Right ventricle myocardium superior (tissue), 1 donor: ENCODE measurements at regions not wholly inside any gene's neighbourhood (a gene's known extent, or its start where the extent isn't known, plus 50 kb on each side); places are given as distances from the start of the nearest gene placed in this dataset.
"Not testable (repeated sequence)": the region's sequence is repeated elsewhere in the genome, so short reads cannot be mapped to it uniquely, and the experiment has no call there.

Source experiments
- ATAC-seq: fragments of 200-7000 bp; cut with Tn5 transposase; one replicate; pipeline ENCODE4 v1.9.1; 2020; ENCODE audit warnings: mild to moderate bottlenecking; ENCODE audit not compliant: poor library complexity
- DNase-seq: peaks from one replicate; pipeline ENCODE4 v3.0.0-alpha.2; 2020
- intact Hi-C: fragments of 100-400 bp; cut with DNase I; formaldehyde crosslinking; loops from one replicate; pipeline ENCODE4 v1.11.2; 2022
- donor health status: DM: no; HTN: yes; CAD: no; lungs with severe emphysema.

DNA sequence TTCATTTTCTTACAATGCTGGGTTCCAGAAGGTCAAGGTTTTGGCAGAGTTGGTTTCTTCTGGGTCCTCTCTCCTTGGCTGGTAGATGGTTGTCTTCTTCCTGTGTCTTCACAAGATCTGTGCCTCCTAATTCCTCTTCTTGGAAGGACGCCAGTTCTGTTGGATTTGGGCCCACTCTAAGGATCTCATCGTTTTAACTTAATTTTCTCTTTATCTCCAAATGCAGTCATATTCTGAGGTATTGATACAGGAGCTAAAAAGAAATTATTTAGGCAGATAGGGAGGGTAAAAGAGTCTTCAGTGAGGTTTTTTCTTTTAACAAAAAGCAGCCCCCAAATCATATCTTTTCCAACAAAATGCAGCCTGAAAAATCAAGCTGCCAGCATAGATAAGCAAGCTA lies 998.4 kb downstream of the SOCS6 start:
- ATAC-seq (no peak), DNase-seq (no peak)
- intact Hi-C loops, result no loop called here

DNA sequence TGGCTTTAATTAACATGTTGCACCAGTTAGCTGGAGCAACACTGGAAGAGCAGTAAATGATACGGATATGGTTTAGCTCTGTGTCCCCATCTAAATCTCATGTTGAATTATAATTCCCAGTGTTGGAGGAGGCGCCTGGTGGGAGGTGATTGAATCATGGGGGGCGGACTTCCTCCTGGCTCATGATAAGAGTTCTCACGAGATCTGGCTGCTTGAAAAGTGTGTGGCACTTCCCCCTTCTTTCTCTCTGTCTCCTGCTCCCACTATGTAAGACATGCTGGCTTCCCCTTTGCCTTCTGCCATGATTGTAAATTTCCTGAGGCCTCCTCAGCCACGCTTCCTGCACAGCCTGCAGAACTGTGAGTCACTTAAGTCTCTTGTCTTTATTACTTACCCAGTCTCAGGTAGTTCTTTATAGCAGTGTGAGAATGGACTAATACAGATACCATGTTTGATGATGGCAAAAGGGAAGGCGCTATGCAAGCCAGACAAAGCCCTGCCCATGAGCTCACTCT lies 963.6 kb downstream of the SOCS6 start:
- DNase-seq, result no peak
- no peak for ATAC-seq
- intact Hi-C loops, result no loop called here

DNA sequence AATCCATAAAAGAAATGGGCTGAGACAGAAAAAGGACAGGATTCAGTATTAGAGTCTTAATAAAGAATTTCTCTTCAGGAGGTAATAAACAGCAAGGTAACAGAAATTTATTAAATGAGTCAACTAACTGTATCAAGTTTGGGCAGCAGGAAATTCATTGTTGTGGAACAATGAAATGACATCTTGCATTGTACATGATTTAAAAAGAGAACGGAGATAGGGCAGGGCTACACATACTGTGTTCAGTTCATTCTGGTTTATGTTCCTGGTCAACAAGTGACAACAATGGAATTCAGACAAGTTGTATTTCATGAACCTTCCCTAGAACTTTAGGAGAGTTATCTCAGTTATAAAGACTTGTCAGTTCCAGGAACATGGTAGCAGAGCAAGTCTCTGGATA lies 961.3 kb downstream of the SOCS6 start:
- ATAC-seq, result no peak
- intact Hi-C loops, result no loop called here

DNA sequence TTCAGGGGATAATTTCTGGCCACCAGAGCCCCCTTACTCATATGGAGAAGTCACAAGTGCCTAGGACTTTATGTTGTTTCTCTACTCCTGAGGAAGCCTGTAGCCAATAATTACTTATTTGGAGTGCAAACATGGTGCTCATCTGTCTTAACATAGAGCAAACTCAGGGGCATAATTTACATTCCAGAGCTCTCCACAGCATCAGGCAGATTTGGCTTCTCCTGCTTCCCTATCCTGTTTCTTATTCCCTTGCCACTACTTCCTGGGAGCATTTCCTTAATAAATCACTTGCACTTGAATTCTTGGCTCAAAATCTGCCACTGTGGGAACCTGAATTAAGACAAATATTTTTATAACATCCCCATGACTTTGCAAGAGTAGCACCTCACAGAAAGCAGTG lies 960.9 kb downstream of the SOCS6 start:
- no peak for DNase-seq
- no peak for ATAC-seq
- intact Hi-C loops, result no loop called here

More for the DNA sequence above, 961.3 kb downstream of the SOCS6 start:
- no peak for DNase-seq

DNA sequence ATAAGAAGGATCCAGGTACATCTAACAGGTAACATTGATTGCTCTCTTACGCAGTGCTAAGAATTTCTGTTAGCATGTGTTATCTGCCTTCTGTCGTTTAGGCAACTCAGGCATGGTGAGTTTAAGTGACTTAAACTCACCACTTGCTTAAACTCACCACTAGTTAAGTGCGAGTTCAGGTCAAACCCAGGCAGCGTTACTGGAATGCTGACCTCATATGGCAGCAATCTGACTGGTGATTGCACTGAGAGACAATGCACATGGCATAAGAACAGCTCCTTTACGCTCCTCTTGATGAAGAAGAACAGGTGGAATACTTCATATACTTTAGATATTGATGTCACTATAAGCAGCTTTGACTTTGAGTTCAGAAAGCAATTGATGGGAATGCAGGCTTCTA lies 954.1 kb downstream of the SOCS6 start:
- ATAC-seq, result no peak
- intact Hi-C loops, result no loop called here
- no peak for DNase-seq

DNA sequence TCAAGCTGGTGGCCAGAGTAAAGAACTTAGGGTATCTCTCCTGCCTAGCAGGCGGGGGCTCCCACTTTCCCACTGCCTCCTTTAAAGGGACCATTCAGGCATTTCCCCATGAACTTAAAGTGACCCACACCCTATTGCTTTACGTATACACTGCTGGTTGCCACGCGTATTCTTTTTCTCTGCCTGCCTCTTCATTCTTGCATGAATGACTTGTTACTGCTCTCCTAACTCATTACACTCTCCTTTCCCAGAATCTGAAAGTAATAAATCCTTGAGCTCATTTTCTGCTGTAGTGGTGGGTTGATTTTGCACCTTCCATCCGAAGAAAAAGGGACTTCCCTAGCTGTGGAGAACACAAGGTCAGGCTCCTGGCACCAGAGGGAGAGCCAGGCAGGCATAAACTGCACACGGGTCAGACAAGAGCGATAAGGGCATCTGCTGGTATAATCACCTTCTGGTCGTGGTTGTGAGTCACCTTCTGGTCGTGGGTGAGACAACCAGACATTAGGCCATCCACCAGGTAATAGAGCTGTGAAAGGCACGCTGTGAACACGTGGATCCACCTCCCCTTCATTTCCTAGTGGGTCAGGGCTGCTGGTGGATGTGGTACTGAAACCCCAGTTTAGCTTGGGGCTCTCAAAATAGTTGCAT lies 950.3 kb downstream of the SOCS6 start:
- ATAC-seq, result no peak
- DNase-seq, result no peak
- intact Hi-C loops, result no loop called here

DNA sequence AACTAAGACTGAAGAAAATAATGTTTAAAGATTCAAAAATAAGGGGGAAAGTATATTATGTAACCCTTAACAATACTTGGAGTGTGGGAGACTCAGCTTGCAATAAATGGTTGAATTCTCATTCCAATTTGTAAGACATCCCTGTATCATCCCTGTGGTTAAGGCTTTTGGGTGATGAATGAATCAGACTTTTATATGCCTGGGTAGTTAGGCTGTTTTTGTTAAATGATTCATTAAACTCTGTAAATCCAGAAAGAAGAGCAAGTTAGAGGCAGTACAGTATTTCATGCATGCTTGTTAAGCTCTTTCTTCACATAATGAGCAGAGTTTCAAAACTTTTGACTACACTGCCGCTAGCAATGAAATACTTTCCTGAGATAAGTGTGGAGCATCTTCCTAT lies 948.8 kb downstream of the SOCS6 start:
- no peak for DNase-seq
- intact Hi-C loops, result no loop called here
- no peak for ATAC-seq

DNA sequence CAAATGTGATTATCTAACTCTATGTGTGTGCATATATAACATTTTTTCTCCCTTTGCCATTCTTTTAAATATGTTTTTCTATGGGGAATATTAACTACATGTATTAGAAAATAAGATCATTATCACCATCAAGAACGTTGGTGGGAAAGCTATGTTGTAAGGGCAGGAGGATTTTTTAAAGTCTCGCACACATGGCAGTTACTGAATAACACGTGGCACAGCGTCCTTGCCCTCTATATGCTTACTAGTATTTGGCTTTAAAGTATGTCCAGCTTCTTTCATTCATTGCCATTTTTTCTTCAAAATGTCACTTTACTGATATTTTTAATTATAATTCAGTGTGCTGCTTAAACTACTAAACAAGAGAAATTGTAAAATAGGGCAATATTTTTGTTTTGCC lies 944.3 kb downstream of the SOCS6 start:
- ATAC-seq (no peak), DNase-seq (no peak)
- intact Hi-C loops, result no loop called here

DNA sequence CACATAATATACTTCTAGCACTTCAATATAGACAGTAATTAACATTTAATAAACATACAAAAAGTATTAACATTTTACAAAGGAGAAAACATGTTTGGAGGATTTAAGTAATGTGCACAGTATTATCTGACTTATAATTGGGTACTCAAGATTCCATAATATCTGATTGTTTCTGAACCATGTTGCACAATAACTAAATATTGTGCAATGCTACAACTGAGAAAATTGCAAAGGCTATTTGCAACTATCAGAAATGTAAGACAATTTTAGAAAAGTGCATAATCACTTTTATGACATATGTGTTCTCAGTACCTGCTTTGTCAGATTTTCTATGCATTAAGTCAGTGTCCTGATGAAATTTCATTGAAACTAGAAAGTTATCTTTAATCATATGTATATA lies 934.6 kb downstream of the SOCS6 start:
- DNase-seq (no peak), ATAC-seq (no peak)
- intact Hi-C loops, result no loop called here

DNA sequence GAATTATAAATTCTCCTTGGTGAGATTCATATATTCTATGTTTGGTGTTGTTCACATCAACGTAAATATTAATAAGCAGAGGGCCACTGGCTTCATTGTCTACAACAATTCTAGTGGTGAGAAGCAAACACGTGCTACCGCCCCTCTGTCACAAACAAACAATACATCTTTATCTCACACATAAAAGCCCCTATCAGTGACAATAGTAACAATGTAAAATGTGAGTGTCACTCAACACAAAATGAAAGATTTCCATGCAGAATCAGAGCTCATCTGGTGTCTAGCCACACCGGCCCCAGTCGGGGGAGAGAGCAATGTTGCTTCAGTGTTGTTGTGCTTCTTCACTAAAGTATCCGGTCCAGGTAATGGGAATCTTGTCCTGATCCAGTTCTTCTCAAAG lies 932.6 kb downstream of the SOCS6 start:
- intact Hi-C loops, result no loop called here
- DNase-seq, result no peak
- ATAC-seq, result no peak

DNA sequence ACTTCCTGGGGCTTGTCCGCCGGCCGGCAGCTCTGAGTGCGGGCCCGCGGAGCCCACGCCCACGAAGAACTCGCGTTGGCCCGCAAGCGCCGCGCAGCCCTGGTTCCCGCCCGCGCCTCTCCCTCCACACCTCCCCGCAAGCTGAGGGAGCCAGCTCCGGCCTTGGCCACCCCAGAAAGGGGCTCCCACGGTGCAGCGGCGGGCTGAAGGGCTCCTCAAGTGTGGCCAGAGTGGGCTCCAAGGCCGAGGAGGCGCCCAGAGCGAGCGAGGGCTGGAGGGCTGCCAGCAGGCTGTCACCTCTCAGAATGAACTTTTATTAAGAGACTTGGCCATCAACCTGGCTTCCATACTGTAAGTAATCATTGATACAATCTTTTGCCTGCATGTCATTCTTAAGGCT lies 923.9 kb downstream of the SOCS6 start:
- intact Hi-C loops, DNase-seq, ATAC-seq: not testable (repeated sequence)

DNA sequence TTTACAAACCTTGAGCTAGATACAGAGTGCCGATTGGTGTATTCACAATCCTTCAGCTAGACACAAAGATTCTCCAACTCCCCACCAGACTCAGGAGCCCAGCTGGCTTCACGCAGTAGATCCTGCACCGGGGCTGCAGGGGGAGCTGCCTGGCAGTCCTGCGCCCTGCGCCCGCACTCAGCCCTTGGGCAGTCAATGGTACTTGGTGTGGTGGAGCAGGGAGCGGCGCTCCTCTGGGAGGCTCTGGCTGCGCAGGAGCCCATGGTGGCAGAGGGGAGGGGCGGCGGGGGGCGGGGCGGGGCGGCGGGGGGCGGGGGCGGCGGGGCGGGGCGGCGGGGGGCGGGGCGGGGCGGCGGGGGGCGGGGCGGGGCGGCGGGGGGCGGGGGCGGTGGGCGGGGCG lies 923.4 kb downstream of the SOCS6 start:
- intact Hi-C loops, result no loop called here
- DNase-seq, result no peak
- no peak for ATAC-seq

DNA sequence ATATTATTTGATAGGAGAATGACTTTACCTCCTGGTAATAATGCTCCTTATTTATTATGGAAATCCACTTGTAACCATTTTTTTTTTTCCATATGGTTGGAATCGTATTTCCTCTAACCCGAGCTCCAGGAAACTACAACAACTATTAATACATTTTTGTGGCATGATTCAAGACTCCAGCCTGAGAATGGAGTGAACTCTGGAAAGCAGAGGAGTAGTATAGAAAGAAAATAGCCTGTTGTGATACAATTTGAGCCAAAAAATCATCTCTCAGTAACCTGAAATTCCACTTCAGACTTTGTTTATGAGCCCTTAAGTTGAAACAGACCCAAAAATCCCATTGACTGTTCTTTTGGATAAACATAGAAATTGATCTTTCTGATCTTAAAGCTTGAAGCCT lies 921.1 kb downstream of the SOCS6 start:
- no peak for ATAC-seq
- DNase-seq, result no peak
- intact Hi-C loops, result no loop called here

DNA sequence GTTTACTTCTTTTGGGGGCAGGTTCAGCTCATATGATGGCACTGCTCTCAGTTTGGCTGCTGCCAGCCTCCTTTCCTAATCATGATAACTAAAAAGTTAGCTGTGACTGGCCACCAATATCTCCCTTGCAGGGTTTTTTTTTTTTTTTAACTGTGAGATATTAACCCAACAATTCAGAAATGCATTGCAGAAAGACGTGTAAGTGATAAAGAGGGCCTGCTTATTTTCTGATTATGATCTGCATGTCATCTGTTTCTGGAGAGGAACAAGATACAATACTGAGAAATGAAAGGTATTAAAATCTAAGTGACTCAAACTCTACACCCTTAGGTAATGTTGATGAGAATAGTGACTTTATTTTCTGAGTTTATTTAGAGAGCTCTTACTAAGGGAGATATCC lies 905.6 kb downstream of the SOCS6 start:
- DNase-seq (no peak), ATAC-seq (no peak)
- intact Hi-C loops, result no loop called here

DNA sequence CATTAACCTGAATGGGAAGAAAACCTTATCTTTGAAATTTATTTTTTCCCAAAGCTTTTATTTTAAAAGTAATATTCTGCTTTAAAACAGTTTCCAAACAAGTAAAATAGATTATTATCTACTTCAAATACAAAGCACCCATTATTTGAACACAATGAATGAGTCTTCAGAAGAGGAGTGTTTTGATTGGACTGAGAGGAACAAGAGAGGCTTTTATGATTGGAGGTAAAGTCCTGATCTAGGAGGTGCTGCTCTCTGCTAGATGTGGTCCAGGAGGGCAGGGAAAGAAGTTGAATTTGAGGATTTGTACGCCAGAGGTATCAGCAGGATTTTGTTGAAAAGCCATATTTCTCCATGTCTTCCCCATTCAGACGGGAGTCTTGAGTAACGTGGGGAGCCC lies 900.7 kb downstream of the SOCS6 start:
- intact Hi-C loops, result no loop called here
- ATAC-seq (no peak), DNase-seq (no peak)

DNA sequence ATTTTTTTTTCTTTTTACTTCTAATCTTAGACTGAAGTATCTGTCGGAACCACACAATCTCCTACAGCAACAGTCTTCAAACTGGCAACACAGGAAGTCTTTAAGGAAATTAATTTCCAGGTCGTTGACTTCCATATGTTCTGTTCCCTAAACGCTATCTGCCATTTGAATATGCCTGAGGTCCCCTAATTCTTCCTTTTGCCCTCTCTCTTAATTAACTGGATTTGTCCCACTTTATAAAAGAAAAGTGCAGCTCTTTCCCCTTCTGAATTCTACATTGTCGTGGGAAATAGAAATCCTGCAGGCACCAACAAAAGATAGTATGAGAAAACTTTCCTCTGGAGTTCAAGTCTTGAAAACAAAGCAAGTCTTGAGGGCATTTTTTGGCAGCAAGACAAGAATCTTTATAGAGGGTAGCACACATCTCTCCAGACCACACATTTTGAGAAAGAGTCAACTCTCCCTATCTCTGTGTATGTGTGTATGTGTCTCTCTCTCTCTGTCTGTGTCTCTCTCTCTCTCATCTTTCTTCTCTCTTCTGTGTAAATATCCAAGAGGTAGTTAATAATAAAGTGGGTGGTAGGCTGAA lies 879.8 kb downstream of the SOCS6 start:
- intact Hi-C loops, result no loop called here
- DNase-seq (no peak), ATAC-seq (no peak)

DNA sequence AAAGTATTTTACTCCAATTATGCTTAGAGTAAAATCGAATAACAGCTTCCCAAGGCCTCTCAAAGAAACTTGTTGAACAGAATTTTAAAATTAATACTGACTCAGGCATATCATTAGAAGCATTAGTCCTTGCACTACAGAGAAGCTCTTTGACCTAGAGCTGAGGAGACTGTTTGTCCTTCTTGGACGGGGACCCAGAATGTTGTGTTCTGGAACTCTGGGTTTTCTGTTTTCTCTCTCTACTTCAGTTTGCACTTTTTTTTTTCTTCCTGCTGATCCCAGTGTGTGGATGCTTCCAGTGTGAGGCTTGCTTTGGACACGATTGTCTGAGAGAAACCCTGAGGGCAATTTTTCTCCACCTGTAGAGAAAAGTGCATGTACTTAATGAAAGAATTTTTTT lies 847.6 kb downstream of the SOCS6 start:
- no peak for DNase-seq
- intact Hi-C loops, result no loop called here
- ATAC-seq, result peak; percentile 29

DNA sequence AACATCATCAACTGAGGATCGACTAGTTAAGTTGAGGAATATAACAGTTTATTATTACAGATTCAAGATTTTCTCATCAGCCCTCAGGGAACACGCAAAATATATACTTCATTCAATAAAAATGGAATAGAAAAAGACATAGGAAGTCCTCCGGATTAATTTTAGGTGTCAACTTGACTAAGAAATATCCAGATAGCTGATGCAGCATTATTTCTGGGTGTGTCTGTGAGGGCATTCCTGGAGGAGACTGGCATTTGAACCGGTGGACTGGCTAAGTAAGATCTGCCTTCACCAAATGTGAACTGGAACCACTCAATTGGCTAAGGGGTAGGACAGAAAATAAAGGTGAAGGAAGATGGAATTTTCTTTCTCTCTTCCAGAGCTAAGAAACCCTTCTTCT lies 845.3 kb downstream of the SOCS6 start:
- DNase-seq (no peak), ATAC-seq (no peak)
- intact Hi-C loops, result no loop called here

DNA sequence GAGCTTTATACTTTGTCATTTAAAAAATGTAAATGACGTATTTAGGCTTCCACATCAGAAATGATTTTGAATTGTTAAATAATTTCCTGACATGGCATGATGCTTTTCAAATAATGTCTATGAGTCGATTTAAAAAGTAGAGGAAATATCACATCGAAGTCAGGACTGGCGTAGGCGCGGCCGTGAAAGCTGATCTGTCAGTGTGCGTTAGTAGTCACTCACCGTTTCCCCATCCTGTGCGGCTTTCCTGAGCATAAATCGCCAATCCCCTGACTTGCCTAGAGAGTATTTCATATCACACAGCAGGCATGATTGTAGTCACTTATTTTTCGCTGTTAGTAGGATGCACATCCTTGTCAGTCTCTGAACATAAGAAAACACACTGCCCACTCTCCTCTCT lies 843.1 kb downstream of the SOCS6 start:
- ATAC-seq (no peak), DNase-seq (no peak)
- intact Hi-C loops, result no loop called here

DNA sequence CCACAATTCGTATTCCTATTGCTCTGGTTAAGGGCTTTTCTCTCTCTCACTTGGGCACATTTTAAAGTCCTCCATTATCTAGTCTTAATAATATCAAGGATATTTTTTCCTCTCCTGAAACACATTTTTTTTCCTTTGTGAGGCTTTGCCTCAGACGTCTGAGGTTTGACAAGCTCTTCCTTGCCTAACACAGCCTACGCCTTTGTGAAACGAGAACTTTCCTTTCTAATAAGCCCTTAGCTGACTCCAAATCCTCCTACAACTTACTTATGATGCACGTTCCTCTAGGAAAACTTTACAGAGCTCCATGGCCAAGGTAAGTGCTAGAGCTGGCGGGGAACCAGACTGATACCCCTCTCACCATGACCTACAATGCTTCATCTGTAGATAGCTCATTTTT lies 841.5 kb downstream of the SOCS6 start:
- DNase-seq (no peak), ATAC-seq (no peak)
- intact Hi-C loops, result no loop called here

DNA sequence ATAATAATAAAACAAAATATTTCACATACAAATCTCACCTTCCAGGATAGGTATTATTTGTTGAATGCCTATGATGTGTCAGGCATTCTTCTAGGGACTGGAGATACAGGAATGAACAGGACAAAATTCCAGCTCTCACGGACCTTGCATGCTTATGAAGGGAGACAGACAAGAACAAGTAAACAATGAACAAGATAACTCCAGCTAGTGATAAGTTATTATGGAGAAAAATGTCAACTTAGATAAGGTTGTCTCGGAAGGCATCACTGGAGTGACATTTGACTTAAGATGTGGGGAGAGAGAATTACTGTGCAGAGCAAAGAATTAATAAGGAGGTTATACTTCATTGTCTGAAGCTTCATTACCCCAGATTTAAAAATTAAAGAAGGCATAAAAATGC lies 836.7 kb downstream of the SOCS6 start:
- ATAC-seq (no peak), DNase-seq (no peak)
- intact Hi-C loops, result no loop called here
